ENCODE measurements at regions not wholly inside any gene's neighbourhood (a gene's known extent, or its start where the extent isn't known, plus 50 kb on each side); places are given as distances from the start of the nearest gene placed in this dataset.

GRCh38 chr6:10180138-10181074, 234.5 kb downstream of the TFAP2A start:
- ATAC-seq (ENCODE audit: insufficient read depth, low FRiP score), result no peak
- H3K36me3 ChIP-seq (ENCODE audit: control insufficient read depth in 4 of 4, insufficient read depth in 4 of 4, low read length in 4 of 4), result no peaks in the 10 kb centered on the region
- H3K27ac ChIP-seq (ENCODE audit: low read depth in 1 of 2, low read length in 1 of 2), result no peak overlapping the region
- no peak for DNase-seq
- WGBS, 2 donors, result 82 to 84% methylated on average over 14 of the region's 14 CpGs
- no peak for TF ChIP-seq CTCF (IDR thresholded peaks at IDR 0.05; ENCODE audit: control extremely low read depth, extremely low read depth)
- H3K9ac ChIP-seq (ENCODE audit: insufficient read depth in 1 of 2, low read length in 2 of 2), result no peak overlapping the region
- H3K4me1 ChIP-seq (ENCODE audit: control insufficient read depth in 5 of 5, insufficient read depth in 5 of 5, low read length in 5 of 5), result no peaks in the 10 kb centered on the region
- H3K9me3 ChIP-seq (ENCODE audit: control insufficient read depth in 4 of 4, insufficient read depth in 3 of 4, low read length in 3 of 4), result peaks cover 0 to 4% (median 0%) of the 10 kb centered on the region in 4 donors
- no peak overlapping the region for H3K4me3 ChIP-seq
- H3K27me3 ChIP-seq (ENCODE audit: control insufficient read depth in 3 of 3, insufficient read depth in 3 of 3, low read length in 2 of 3), result no peaks in the 10 kb centered on the region

- Histone ChIP-seq H3K9me3 (ENCODE audit: control insufficient read depth in 4 of 4, insufficient read depth in 3 of 4, low read length in 3 of 4) (peaks cover 0 to 4% (median 0%) of the 10 kb centered on the region in 4 donors), H3K4me1 (ENCODE audit: control insufficient read depth in 5 of 5, insufficient read depth in 5 of 5, low read length in 5 of 5) (peaks cover 0 to 7% (median 0%) of the 10 kb centered on the region in 5 donors), H3K27me3 (ENCODE audit: control insufficient read depth in 3 of 3, insufficient read depth in 3 of 3, low read length in 2 of 3) (no peaks in the 10 kb centered on the region), H3K9ac (ENCODE audit: insufficient read depth in 1 of 2, low read length in 2 of 2) (no peak overlapping the region), H3K4me3 (no peak overlapping the region), H3K36me3 (ENCODE audit: control insufficient read depth in 4 of 4, insufficient read depth in 4 of 4, low read length in 4 of 4) (no peaks in the 10 kb centered on the region), H3K27ac (ENCODE audit: low read depth in 1 of 2, low read length in 1 of 2) (no peak overlapping the region)
- no peak for TF ChIP-seq CTCF (IDR thresholded peaks at IDR 0.05; ENCODE audit: control extremely low read depth, extremely low read depth)
- DNase-seq (no peak), ATAC-seq (ENCODE audit: insufficient read depth, low FRiP score) (no peak)
Observed at GRCh38 chr6:10177704-10178103, 237.2 kb downstream of the TFAP2A start.

- H3K36me3 ChIP-seq (ENCODE audit: control insufficient read depth in 4 of 4, insufficient read depth in 4 of 4, low read length in 4 of 4), result no peaks in the 10 kb centered on the region
- no peak overlapping the region for H3K9ac ChIP-seq (ENCODE audit: insufficient read depth in 1 of 2, low read length in 2 of 2)
- ATAC-seq (ENCODE audit: insufficient read depth, low FRiP score) (no peak), DNase-seq (no peak)
- no peak for TF ChIP-seq CTCF (IDR thresholded peaks at IDR 0.05; ENCODE audit: control extremely low read depth, extremely low read depth)
- H3K27ac ChIP-seq (ENCODE audit: low read depth in 1 of 2, low read length in 1 of 2), result no peak overlapping the region
- peaks cover 0 to 10% (median 0%) of the 10 kb centered on the region in 5 donors for H3K4me1 ChIP-seq (ENCODE audit: control insufficient read depth in 5 of 5, insufficient read depth in 5 of 5, low read length in 5 of 5)
- peaks cover 0 to 2% (median 0%) of the 10 kb centered on the region in 4 donors for H3K9me3 ChIP-seq (ENCODE audit: control insufficient read depth in 4 of 4, insufficient read depth in 3 of 4, low read length in 3 of 4)
- no peak overlapping the region for H3K4me3 ChIP-seq
- no peaks in the 10 kb centered on the region for H3K27me3 ChIP-seq (ENCODE audit: control insufficient read depth in 3 of 3, insufficient read depth in 3 of 3, low read length in 2 of 3)
Observed at GRCh38 chr6:10175362-10175761, 239.5 kb downstream of the TFAP2A start.
